Endothelial cell of umbilical vein (primary cell): ENCODE measurements at regions not wholly inside any gene's neighbourhood (a gene's known extent, or its start where the extent isn't known, plus 50 kb on each side); places are given as distances from the start of the nearest gene placed in this dataset.

ENCODE experiments used
- BruUV-seq: library from RNA; stranded (reverse); fragments of 400-500 nt; replicated peaks from 2 replicates; lab custom pipeline; 2021; lab: Mats Ljungman, UMichigan
- CTCF ChIA-PET: fragments of 300-600, 350-600 bp; sonication (Branson Sonifier 250); formaldehyde crosslinking; loops from one replicate; lab custom pipeline; 2021; ENCODE audit warnings: antibody characterized with exemption, inconsistent platforms; lab: Charles Lee
- POLR2A ChIA-PET: fragments of 300-600, 350-600 bp; sonication (Branson Sonifier 250); formaldehyde crosslinking; loops from one replicate; lab custom pipeline; 2021; ENCODE audit warnings: antibody characterized with exemption, inconsistent platforms; lab: Charles Lee
- DNase-seq: peaks from one replicate; pipeline ENCODE4 v3.0.0-alpha.2; 2011; ENCODE audit warnings: low read depth, low spot score
- FAIRE-seq: peaks from 2 replicates; lab custom pipeline; 2011; peaks lifted over from hg19 to GRCh38; lab: Jason Lieb, UNC
- H2AFZ ChIP-seq: 2 replicates; pipeline ENCODE4 v1.6.0; 2012; ENCODE audit warnings: low read depth, low read length, control low read depth, inconsistent platforms
- H3K27ac ChIP-seq: 2 replicates; pipeline ENCODE4 v1.5.1; 2011; ENCODE audit warnings: low read depth, mild to moderate bottlenecking, control low read depth, low read length, moderate library complexity; ENCODE audit not compliant: insufficient read depth
- H3K27me3 ChIP-seq, 2 experiments: 2 replicates each; pipeline versions ENCODE4 v1.6.0 to v1.6.1; 2011; ENCODE audit warnings: low read length in 2 of 2, mixed read lengths in 1 of 2; ENCODE audit not compliant: control insufficient read depth in 2 of 2, insufficient read depth in 2 of 2
- H3K36me3 ChIP-seq, 2 experiments: 2 replicates in 1 of 2; 3 replicates in 1 of 2; pipeline ENCODE4 v1.5.1; 2011; ENCODE audit warnings: low read length in 2 of 2, mild to moderate bottlenecking in 1 of 2, moderate library complexity in 1 of 2; ENCODE audit not compliant: control insufficient read depth in 2 of 2, insufficient read depth in 2 of 2; ENCODE audit errors: extremely low read depth in 1 of 2
- H3K4me1 ChIP-seq: 3 replicates; pipeline ENCODE4 v1.5.1; 2011; ENCODE audit warnings: mild to moderate bottlenecking, low read length; ENCODE audit not compliant: control insufficient read depth, insufficient read depth; ENCODE audit errors: extremely low read depth
- H3K4me2 ChIP-seq: 2 replicates; pipeline ENCODE4 v1.6.1; 2011; ENCODE audit warnings: low read length, control low read depth, mixed read lengths; ENCODE audit not compliant: insufficient read depth
- H3K4me3 ChIP-seq, 3 experiments: fragments of 200-600 bp in 1 of 3; sonication (generic), shearing (Covaris generic) in 1 of 3; replicated peaks in 1 of 3; 2 replicates each; pipeline ENCODE4 v1.5.1; 2011 to 2016; ENCODE audit warnings: control low read depth in 3 of 3, low read length in 3 of 3, mild to moderate bottlenecking in 2 of 3, inconsistent platforms in 1 of 3, low read depth in 1 of 3, moderate library complexity in 1 of 3; ENCODE audit not compliant: insufficient read depth in 1 of 3
- H3K79me2 ChIP-seq: 2 replicates; pipeline ENCODE4 v1.6.0; 2012; ENCODE audit warnings: low read length, inconsistent platforms; ENCODE audit not compliant: control insufficient read depth, insufficient read depth
- H3K9ac ChIP-seq: replicated peaks from 2 replicates; pipeline ENCODE3; 2011; ENCODE audit warnings: low read length, control low read depth; ENCODE audit not compliant: insufficient read depth; ENCODE audit errors: extremely low read depth
- H3K9me1 ChIP-seq: replicated peaks from 3 replicates; pipeline ENCODE4 v1.6.0; 2011; ENCODE audit warnings: mild to moderate bottlenecking, low read length; ENCODE audit not compliant: control insufficient read depth, insufficient read depth; ENCODE audit errors: extremely low read depth
- H3K9me3 ChIP-seq: replicated peaks from 2 replicates; pipeline ENCODE4 v1.5.1; 2012; ENCODE audit warnings: low read length, inconsistent platforms; ENCODE audit not compliant: control insufficient read depth, insufficient read depth
- H4K20me1 ChIP-seq: replicated peaks from 2 replicates; pipeline ENCODE3; 2011; ENCODE audit warnings: mild to moderate bottlenecking, low read length; ENCODE audit not compliant: control insufficient read depth, insufficient read depth; ENCODE audit errors: extremely low read depth
- CTCF ChIP-seq, 2 donors: IDR thresholded peaks; 1 replicate in 1 of 2; 2 replicates in 1 of 2; pipeline ENCODE4 v1.5.1; 2011; ENCODE audit warnings: low read length in 2 of 2, mild to moderate bottlenecking in 2 of 2, moderate library complexity in 2 of 2, control low read depth in 1 of 2, inconsistent platforms in 1 of 2, low read depth in 1 of 2; ENCODE audit not compliant: insufficient read depth in 1 of 2; ENCODE audit errors: extremely low read depth in 1 of 2
- EZH2 ChIP-seq: IDR thresholded peaks from 2 replicates; pipeline ENCODE4 v1.6.1; 2012; ENCODE audit warnings: borderline replicate concordance, low read depth, mild to moderate bottlenecking, moderate library complexity, low read length, inconsistent platforms; ENCODE audit not compliant: severe bottlenecking
- FOS ChIP-seq: IDR thresholded peaks from 2 replicates; pipeline ENCODE4 v1.6.1; 2011; ENCODE audit warnings: mild to moderate bottlenecking, low read length, moderate library complexity, borderline replicate concordance; ENCODE audit not compliant: insufficient read depth
- GATA2 ChIP-seq: IDR thresholded peaks from 2 replicates; pipeline ENCODE4 v1.7.0; 2011; ENCODE audit warnings: low read depth, mild to moderate bottlenecking, moderate library complexity, mixed read lengths, low read length; ENCODE audit not compliant: insufficient read length, insufficient read depth
- JUN ChIP-seq: IDR thresholded peaks from 2 replicates; pipeline ENCODE4 v1.6.1; 2011; ENCODE audit warnings: borderline replicate concordance, low read depth; ENCODE audit not compliant: insufficient read length, insufficient read depth
- MAX ChIP-seq: IDR thresholded peaks from 2 replicates; pipeline ENCODE4 v1.6.1; 2011; ENCODE audit not compliant: insufficient read depth, insufficient read length
- MYC ChIP-seq: IDR thresholded peaks from one replicate; pipeline ENCODE4 v1.6.1; 2011; ENCODE audit warnings: mild to moderate bottlenecking, low read depth, low read length
- POLR2A ChIP-seq: IDR thresholded peaks from 2 replicates; pipeline ENCODE4 v1.6.1; 2012; ENCODE audit warnings: low read depth, mild to moderate bottlenecking, control low read depth, low read length
- POLR2AphosphoS5 ChIP-seq: IDR thresholded peaks from 2 replicates; pipeline ENCODE4 v1.6.1; 2012; ENCODE audit warnings: low read depth, mild to moderate bottlenecking, control low read depth, low read length, moderate library complexity; ENCODE audit not compliant: insufficient read depth
- dilution Hi-C: fragments of 300-500 bp; cut with MboI; formaldehyde crosslinking; loops from one replicate; pipeline ENCODE4 v1.15.0; 2019; ENCODE audit warnings: low sequenced_read_pairs; ENCODE audit not compliant: extremely low pct_ligation_motif_present
- intact Hi-C: fragments of 100-400 bp; cut with micrococcal nuclease; formaldehyde crosslinking; loops from one replicate; pipeline ENCODE4 v1.10.0; 2022

- Histone ChIP-seq H3K4me2 (no peak overlapping the region), H4K20me1 (no peaks in the 10 kb centered on the region), H3K4me3 (no peak overlapping the region), H3K27ac (no peak overlapping the region), H3K79me2 (no peaks in the 10 kb centered on the region), H2AFZ (no peak overlapping the region), H3K27me3 (no peaks in the 10 kb centered on the region), H3K9ac (no peak overlapping the region), H3K9me3 (no peaks in the 10 kb centered on the region), H3K36me3 (no peaks in the 10 kb centered on the region), H3K9me1 (no peaks in the 10 kb centered on the region), H3K4me1 (no peaks in the 10 kb centered on the region)
- intact Hi-C loops, result no loop called here
- POLR2A ChIA-PET, result no interaction called here
- TF ChIP-seq MYC (no peak), EZH2 (no peak), JUN (no peak), CTCF (IDR thresholded peaks at IDR 0.05; ENCODE audit: extremely low read depth in 1 of 2, insufficient read depth in 1 of 2, low read depth in 1 of 2, low read length in 2 of 2) (no peak), GATA2 (no peak), FOS (no peak), POLR2AphosphoS5 (no peak), MAX (no peak), POLR2A (no peak)
- CTCF ChIA-PET, result no interaction called here
- FAIRE-seq, result no peak
- dilution Hi-C loops, result no loop called here
- BruUV-seq, result no TSS peak
- DNase-seq, result no peak
Measured at GRCh38 chr2:154557906-154558305, 140.6 kb upstream of the KCNJ3 start.
